HG03469 (cell line): ENCODE measurements at regions not wholly inside any gene's neighbourhood (a gene's known extent, or its start where the extent isn't known, plus 50 kb on each side); places are given as distances from the start of the nearest gene placed in this dataset.
"Not testable (repeated sequence)": the region's sequence is repeated elsewhere in the genome, so short reads cannot be mapped to it uniquely, and the experiment has no call there.

Experiments used
- ATAC-seq: cut with Tn5 transposase; IDR thresholded peaks from one replicate; pipeline ENCODE4 v1.9.1; 2021; ENCODE audit warnings: mild to moderate bottlenecking, moderate library complexity, moderate number of reproducible peaks; ENCODE audit not compliant: unreplicated experiment

DNA sequence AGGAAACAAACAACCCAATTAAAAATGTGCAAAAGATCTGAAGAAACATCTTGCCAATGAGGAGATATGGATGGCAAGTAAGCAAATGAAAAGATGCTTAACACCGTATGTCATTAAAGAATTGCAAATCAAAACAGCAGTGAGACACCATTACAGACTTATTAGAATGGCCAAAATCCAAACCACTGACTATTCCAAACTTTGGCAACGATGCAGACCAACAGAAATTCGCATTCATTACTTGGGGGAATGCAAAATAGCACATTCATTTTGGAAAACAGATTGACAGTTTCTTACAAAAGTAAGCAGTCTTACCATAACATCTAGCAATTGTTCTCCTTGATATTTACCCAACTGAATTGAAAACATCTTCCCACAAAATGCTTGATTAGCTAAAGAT is 1118.7 kb downstream of the SUCLG1 start:
- ATAC-seq = no peak

DNA sequence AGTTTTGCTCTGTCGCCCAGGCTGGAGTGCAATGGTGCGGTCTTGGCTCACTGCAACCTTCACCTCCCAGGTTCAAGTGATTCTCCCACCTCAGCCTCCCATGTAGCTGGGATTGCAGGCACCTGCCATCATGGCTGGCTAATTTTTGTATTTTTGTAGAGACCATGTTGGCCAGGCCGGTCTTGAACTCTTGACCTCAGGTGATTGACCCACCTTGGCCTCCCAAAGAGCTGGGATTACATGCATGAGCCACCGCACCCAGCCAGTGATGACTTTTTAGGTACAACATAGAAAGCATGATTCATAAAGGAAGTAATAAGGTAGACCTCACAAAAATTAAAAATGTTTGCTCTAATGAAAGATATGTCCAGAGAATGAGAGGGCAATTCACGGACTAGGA is 1119.1 kb downstream of the SUCLG1 start:
- not testable (repeated sequence) for ATAC-seq

DNA sequence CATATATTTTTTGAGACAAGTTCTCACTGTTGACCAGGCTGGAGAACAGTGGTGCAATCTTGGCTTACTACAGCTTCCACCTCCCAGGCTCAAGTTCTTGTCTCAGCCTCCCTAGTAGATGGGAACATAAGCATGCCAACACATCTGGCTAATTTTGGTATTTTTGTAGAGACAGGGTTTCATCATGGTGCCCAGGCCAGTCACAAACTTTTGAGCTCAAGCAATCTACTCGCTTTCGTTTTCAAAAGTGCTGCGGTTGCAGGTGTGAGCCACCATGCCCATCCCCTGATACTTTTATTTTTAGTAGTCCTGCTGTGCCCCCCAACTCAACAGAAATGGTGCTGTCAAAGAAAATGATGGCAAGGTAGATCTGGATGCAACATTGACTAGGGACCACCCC is 1127.3 kb downstream of the SUCLG1 start:
- no peak for ATAC-seq

DNA sequence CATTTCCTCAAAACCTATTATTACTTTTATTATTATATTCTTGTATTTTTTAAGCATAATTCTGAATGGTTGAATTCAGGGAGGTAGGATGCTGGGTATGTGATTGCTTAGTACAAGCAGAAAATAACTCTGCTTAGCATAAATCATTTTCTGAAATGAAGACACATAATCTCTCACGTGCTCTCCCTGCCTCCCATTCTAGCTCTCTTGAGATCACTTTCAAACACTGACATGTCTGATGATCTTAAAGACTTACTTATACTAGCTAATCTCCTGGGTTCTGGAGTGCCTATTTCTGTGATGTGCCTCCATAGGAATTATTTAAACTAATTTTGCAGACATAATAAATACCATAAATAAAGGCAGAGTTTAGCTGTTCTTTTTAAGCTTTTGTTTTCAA is 1136.0 kb downstream of the SUCLG1 start:
- no peak for ATAC-seq

DNA sequence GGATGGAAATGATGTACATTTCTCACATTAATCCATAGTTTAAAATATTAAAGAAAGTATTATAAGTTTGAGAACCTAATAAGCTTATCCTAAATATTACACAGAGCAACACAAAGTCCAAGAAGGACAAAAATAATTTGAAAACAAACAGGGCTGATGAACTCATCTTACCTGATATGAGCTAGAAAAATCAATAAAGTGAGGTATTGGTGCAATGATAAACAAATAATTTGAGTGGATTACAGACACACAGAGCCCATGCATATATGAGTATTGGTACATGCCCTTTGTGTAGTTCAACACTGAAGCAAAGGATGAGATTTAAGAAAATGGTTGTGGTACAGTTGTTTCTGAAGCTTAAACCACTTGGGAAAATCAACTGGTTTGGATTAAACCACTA is 1139.0 kb downstream of the SUCLG1 start:
- no peak for ATAC-seq

DNA sequence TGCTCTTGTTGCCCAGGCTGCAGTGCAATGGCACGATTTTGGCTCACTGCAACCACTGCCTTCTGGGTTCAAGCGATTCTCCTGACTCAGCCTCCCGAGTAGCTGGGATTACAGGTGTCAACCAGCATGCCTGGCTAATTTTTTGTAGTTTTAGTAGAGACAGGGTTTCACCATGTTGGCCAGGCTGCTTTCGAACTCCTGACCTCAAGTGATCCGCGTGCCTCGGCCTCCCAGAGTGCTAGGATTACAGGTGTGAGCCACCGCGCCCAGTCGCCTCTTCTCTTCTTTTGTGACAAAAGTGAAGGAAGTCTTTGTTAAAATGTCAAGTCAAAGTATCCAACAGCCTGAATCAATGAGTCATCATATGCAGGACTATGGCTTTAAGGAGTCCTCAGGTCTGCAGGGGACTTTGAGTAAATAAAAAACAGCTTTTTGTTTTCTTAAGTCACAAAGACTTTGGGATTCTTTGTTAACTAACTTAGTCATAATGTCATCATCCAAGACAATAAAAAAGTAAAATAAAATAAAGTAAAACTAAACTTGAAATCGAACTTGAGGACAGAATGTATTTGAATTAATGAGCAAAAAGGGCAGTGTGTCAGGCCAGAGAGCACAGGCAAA is 1153.2 kb downstream of the SUCLG1 start:
- no peak for ATAC-seq

DNA sequence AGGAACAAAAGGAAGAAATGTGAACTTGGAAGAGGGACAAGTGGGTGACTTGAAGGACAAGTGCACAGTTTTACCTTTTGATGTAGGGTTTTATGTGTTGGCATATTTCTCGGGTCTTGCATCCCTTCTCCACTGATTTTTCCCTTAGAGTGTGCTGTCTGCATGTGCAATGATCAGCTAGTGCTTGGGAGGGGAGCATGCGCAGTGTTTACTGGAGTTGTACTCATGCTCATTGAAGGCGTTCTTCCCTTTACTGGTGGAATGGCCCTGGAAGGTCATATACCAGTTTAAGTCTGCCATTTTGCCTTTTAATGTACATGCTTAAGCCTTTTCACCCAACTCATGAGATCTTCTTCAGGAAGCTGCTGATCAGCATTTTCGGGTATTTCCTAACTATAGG is 1168.0 kb downstream of the SUCLG1 start:
- ATAC-seq = no peak

DNA sequence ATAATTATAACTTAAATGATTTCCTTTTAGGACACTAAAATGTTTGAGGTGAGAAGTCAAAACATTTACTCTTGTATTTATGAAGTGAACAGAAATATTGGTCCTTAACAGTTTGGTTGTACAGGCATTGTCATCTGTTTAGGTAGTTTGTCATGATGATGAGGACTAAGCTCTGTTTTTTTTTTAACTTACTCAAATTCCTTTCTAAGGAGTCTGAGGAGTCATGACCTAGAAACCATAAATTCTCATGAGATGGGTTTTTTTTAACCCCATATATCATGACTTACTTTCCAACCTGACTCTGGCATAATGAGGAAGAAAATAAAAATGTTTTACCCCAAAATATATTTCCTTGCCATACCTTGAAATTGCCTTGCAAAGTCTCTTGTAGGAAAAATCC is 1176.2 kb downstream of the SUCLG1 start:
- no peak for ATAC-seq

DNA sequence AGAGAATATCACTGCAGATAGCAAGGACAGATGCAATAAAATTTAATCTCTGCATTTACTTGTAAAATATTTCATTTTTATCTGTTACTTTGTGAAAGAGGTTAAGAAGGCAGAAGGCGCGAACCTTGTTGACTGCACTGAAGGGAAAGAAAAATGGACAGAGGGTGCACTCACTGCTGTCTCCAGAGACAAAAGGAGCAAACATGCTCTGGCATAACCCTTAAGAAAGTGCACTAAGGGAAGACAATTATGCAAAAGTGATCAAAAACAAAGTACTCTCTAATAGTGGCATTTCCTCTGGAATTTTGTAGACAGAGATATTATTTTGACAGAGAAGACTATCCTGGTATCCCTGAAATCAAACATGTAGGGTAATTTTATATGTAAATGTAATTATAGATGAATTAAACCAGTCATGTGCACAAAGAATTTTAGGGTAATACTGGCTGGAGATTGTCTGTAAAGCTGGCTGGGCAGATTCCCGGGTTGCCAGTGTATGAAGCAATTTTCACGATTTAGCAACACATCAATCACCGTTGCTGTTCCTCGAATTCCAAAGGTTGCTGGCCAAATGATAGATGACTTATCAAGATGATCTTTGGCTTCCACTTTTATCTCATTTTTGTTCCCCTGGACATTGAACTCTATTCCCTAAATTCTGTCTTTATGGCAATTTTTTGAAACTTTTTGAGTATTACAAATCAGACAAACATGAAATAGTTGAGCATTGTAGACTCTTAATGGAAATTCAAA is 1176.9 kb downstream of the SUCLG1 start:
- no peak for ATAC-seq

DNA sequence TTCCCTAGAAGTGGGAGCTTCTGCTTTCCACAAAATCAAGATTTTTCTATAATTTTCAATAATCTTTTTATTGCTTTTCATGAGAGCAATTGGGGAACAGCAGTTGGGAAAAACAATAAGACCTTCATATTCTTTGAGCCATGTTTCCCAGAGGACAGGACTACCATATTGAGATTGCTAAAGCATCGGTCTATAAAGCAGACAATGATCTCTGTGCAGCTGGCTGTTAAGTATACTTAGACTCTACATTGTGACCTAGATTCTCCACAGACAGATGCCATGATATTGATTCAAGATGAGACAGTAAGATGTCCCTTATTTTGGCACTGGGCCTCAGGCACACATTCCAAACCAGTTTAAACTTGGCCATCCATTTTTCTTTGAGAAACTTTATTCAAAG is 1178.7 kb downstream of the SUCLG1 start:
- no peak for ATAC-seq

DNA sequence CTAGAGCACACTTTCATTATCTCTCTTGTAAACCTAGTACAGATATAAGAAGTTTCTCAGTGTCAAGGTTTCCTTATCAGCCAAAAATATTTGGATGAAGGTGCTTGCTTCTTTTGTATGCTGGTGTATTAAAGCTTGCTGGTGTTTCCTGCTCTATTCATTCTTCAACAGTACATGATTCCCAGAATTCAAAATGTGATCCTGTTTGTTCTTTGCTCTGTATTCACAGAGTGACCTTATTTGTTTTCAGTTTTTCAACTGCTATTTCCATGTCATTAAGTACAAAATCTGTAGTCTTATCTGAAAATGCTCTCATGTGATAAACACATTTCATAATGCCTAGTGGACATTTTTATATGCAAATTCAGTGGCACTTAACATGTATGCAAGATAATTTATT is 1185.8 kb downstream of the SUCLG1 start:
- ATAC-seq = no peak

DNA sequence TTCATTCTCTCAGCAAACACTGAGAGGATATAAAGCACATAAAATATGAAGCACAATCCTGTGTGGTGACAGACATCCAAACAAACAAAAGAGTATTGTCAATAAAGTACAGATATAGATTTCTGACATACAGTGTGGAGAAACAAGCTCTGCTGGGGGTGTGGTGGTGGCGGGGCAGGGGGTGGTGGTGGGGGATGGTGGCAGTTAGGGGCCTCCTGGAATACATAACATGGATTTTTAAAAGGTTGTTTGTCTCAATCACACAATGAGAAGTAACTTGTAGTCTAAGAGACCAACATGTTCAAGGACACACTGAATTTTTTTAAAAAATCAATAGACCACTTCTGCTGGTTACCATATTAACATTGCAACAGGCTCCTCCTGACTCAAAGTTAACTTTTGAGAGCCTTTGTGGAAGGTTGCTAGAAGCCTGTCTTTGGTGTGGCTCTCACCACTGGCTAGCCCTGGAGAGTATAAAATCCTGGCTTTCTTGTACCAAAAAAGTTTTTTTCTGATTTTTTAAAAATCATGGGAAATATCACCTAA is 1197.4 kb downstream of the SUCLG1 start:
- ATAC-seq = no peak

DNA sequence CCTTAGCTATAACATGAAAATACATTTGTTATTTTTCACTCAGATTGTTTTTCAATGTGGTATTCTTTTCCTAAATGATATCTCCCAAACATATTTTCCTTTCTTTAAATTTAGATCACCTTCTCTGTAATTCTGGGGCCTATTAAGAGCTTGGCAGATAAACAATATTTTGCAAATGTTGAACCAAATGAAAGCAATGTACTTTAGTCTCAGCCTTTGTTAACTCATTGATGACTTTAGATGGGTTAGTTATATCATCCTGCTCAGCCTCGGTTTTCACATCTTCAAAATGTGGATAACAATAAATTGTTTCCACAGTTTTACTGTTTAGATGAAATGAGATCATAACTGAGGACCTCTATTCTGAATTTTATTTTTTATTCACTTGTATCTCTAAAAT is 1205.2 kb downstream of the SUCLG1 start:
- ATAC-seq = no peak

DNA sequence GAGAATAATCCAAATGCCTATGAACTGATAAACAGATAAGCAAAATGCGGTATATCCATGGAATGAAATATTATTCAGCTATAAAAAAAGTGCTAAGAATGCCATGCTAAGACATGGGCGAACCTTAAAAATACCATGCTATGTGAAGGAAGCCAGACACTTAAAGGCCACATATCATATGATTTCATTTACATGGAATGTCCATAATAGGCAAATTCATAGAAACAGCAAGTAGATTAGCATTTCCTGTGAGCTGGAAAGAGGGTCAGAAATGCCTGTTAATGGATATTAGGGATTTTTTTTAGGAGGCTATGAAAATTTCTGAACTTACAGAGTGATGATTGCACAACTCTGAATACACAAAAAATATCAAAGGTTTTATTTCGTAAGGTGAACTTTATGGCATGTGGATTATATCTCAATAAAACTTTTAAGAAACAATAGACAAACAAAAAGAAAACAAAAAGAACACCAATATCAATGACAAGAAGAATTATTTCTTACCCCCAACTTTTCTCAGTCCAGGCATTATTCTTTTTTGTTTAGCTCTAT is 1207.7 kb downstream of the SUCLG1 start:
- no peak for ATAC-seq

DNA sequence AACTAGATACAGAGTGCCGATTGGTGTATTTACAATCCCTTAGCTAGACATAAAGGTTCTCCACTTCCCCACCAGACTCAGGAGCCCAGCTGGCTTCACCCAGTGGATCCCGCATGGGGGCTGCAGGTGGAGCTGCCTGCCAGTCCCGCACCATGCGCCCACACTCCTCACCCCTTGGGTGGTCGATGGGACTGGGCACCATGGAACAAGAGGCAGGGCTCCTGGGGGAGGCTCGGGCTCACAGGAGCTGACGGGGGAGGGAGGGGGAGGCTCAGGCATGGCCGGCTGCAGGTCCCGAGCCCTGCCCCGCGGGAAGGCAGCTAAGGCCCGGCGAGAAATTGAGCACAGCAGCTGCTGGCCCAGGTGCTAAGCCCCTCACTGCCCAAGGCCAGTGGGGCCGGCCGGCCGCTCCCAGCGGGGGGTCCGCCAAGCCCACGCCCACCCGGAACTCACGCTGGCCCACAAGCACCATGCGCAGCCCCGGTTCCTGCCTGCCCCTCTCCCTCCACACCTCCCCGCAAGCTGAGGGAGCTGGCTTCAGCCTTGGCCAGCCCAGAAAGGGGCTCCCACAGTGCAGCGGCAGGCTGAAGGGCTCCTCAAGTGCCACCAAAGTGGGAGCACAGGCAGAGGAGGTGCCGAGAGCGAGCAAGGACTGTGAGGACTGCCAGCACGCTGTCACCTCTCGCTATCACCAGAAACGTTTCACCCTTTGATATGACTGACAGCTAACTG is 1213.1 kb downstream of the SUCLG1 start:
- ATAC-seq = not testable (repeated sequence)

DNA sequence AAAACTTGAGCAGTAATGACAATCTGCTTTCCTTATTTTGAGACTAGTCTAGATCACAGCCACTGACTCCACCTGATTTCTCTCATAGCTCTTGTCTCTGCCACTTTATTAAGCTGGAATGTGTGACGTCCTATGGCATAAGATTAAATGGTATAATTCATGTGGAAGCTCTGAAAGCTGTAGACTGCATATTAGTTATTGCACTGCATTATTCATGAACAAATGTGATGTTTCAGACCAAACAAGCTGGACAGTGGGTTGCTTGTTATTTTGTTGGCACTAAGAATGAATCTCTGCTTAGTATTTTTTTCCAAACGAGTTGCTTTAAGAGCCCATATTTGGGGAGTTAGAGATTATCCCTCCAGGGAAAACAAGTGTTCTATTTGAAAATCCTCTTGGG is 1218.5 kb downstream of the SUCLG1 start:
- ATAC-seq = no peak

DNA sequence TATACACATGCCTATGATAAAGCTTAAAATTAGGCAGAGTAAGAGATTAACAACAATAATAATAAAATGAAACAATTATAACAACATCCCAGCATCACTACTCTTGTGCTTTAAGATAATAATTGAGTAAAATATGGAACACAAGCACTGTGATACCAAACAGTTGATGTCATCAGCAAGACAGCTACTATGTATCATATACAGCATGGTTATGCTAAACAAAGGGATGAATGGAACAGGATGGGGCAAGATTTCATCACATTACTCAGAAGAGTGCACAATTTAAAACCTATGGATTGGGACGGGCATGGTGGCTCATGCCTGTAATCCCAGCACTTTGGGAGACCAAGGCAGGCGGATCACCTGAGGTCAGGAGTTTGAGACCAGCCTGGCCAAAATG is 1221.0 kb downstream of the SUCLG1 start:
- no peak for ATAC-seq

DNA sequence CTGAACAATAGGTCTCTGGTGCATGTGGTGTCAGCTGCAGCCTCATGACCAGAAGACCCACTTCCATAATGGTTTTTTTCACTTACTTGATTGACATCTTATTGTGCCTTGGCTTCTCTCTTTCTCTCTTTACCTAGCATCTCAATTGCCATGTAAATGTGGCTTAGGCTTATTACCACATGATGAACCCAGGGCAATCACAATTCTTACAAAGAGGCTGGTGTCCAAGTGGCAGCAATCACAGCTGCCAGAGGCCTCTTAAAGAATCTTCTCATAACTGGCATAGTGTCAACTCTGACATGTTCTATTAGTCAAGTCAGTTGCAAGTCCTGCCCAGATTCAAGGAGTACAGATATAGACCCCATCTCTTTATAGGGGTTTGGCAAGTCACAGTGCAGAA is 1224.8 kb downstream of the SUCLG1 start:
- ATAC-seq = no peak

DNA sequence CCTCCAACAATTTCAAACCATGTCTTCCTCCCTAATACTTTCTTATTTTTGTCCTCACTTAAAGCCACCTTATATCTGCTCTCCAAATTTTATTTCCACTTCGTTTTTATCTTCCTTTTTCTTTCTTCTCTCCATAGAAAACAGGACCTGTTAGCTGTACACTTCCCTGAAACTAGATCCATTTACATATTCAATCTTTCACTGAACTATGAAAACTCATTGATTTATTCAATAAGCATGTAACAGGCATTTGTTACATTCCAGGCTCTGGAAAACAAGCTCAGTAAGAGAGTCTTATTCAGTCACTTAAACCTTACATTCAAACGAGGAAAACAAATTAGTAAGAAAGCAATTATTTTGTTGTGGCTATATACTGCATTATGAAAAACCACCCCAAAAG is 1225.3 kb downstream of the SUCLG1 start:
- ATAC-seq = no peak

DNA sequence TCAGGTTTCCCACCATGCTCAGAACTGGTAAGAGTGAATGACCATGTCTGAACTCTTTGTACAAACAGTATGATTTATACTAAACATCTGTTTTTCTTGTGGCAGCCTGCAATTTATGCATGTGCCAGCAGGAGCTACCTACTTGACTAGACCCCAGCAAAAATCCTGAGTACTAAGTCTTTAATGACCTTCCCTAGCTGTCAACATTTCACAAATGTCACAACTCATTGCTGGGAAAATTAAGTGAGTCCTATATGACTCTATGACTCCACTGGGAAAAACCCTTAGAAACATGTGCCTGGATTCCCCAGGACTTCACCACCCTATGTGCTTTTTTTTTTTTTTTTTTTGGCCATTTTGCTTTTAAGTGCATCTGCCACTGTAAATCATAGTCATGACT is 1225.8 kb downstream of the SUCLG1 start:
- ATAC-seq = no peak

DNA sequence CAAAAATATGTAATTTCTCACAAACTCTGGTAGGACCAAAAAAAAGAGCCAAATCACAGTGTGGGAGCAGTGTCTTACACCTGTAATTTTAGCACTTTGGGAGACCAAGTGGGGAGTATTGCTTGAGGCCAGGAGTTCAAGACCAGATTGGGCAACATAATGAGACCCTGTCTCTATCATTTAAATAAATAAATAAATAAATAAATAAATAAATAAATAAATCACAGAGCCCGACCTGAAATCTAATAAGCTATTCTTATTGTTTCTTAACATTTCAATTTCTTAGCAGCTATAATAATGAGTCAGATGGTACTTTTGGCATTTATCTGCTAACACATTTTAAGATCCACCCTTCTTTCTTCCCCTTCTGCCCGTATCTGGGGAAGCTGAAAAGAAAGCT is 1229.6 kb downstream of the SUCLG1 start:
- no peak for ATAC-seq
